ENCODE measurements at regions not wholly inside any gene's neighbourhood (a gene's known extent, or its start where the extent isn't known, plus 50 kb on each side); places are given as distances from the start of the nearest gene placed in this dataset.

GRCh38 chr2:176388861-176389260 is 119.6 kb downstream of the MTX2 start:
- Histone ChIP-seq H3K4me3 (no peak overlapping the region), H3K9me3 (no peaks in the 10 kb centered on the region), H3K27me3 (no peaks in the 10 kb centered on the region), H3K36me3 (no peaks in the 10 kb centered on the region)
- peak; percentile 81 for DNase-seq

- no peak overlapping the region for H3K4me3 ChIP-seq
- H3K9me3 ChIP-seq = no peaks in the 10 kb centered on the region
- DNase-seq = no peak
- H3K36me3 ChIP-seq = no peaks in the 10 kb centered on the region
- H3K27me3 ChIP-seq = no peaks in the 10 kb centered on the region
Measured at GRCh38 chr2:176390276-176391147, 121.3 kb downstream of the MTX2 start.

- Histone ChIP-seq H3K36me3 (no peaks in the 10 kb centered on the region), H3K4me3 (no peak overlapping the region), H3K27me3 (no peaks in the 10 kb centered on the region), H3K9me3 (no peaks in the 10 kb centered on the region)
- no peak for DNase-seq
Measured at GRCh38 chr2:176391148-176391419, 121.8 kb downstream of the MTX2 start.

- peak; percentile 16 for DNase-seq
- no peaks in the 10 kb centered on the region for H3K9me3 ChIP-seq
- H3K4me3 ChIP-seq = no peak overlapping the region
- H3K27me3 ChIP-seq = no peaks in the 10 kb centered on the region
- H3K36me3 ChIP-seq = no peaks in the 10 kb centered on the region
Measured at GRCh38 chr2:176392249-176392648, 123.0 kb downstream of the MTX2 start.

- Histone ChIP-seq H3K4me3 (no peak overlapping the region), H3K27me3 (no peaks in the 10 kb centered on the region), H3K9me3 (no peaks in the 10 kb centered on the region), H3K36me3 (no peaks in the 10 kb centered on the region)
- DNase-seq = no peak
Measured at GRCh38 chr2:176392744-176393414, 123.6 kb downstream of the MTX2 start.

- no peaks in the 10 kb centered on the region for H3K27me3 ChIP-seq
- no peak for DNase-seq
- H3K9me3 ChIP-seq = no peaks in the 10 kb centered on the region
- no peaks in the 10 kb centered on the region for H3K36me3 ChIP-seq
- peak overlapping the region; percentile 38 for H3K4me3 ChIP-seq
Measured at GRCh38 chr2:176395273-176395854, 126.1 kb downstream of the MTX2 start.

DNA sequence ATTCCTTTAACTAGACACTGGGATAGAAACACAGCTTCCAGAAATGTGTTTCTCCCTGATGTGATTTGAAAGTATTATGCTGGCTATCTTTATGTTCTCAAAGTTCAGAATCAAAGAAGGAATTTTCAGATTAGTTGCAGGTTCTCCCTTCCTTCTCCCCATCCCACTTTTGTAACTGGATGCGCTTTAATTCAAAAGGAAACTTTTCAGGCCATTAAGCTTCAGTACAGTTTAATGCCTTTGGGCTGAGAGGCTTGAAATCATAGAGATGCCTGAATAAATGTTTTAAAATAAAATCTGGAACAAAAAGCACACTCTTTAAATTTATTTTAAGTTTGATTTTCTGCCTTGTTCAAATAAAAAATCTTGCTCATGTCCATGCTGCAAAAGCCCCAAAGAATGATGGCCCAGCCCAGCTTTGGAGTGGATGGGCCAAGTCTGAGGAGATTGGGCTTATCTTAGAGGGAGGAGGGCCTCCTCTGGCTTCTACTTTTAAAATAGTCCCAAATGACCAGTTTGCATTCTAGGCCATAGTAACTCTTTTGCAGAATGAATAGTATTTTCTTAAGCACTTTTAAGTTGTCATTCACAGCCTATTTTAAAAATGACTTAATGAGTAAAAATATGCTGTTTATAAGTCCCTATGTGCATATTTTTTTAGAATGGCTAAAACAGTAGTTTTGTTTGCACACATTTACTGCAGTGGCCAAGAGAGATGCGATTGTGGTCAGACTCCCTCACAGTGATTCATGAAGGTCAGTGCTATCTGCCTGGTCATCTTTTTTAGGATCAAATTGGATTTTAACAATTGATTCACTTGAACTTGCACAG is 129.2 kb downstream of the MTX2 start:
- H3K4me3 ChIP-seq = no peak overlapping the region
- no peaks in the 10 kb centered on the region for H3K9me3 ChIP-seq
- DNase-seq = peak; percentile 36
- H3K27me3 ChIP-seq = no peaks in the 10 kb centered on the region
- no peaks in the 10 kb centered on the region for H3K36me3 ChIP-seq

GRCh38 chr2:176399074-176399598 is 129.9 kb downstream of the MTX2 start:
- H3K9me3 ChIP-seq = no peaks in the 10 kb centered on the region

GRCh38 chr2:176405477-176405876 is 136.2 kb downstream of the MTX2 start:
- H3K9me3 ChIP-seq = no peaks in the 10 kb centered on the region
- no peaks in the 10 kb centered on the region for H3K36me3 ChIP-seq
- no peak overlapping the region for H3K4me3 ChIP-seq
- H3K27me3 ChIP-seq = no peaks in the 10 kb centered on the region
- no peak for DNase-seq

More at GRCh38 chr2:176399074-176399598, 129.9 kb downstream of the MTX2 start:
- Histone ChIP-seq H3K36me3 (no peaks in the 10 kb centered on the region), H3K27me3 (no peaks in the 10 kb centered on the region), H3K4me3 (no peak overlapping the region)
- DNase-seq = no peak

GRCh38 chr2:176407706-176408105 is 138.5 kb downstream of the MTX2 start:
- H3K4me3 ChIP-seq = no peak overlapping the region
- H3K27me3 ChIP-seq = no peaks in the 10 kb centered on the region

GRCh38 chr2:176409671-176410070 is 140.4 kb downstream of the MTX2 start:
- Histone ChIP-seq H3K27me3 (no peaks in the 10 kb centered on the region), H3K9me3 (no peaks in the 10 kb centered on the region), H3K4me3 (no peak overlapping the region), H3K36me3 (no peaks in the 10 kb centered on the region)
- no peak for DNase-seq

More at GRCh38 chr2:176407706-176408105, 138.5 kb downstream of the MTX2 start:
- no peaks in the 10 kb centered on the region for H3K9me3 ChIP-seq
- no peak for DNase-seq
- H3K36me3 ChIP-seq = no peaks in the 10 kb centered on the region

GRCh38 chr2:176412136-176412535 is 142.9 kb downstream of the MTX2 start:
- no peaks in the 10 kb centered on the region for H3K36me3 ChIP-seq

GRCh38 chr2:176413786-176414185 is 144.5 kb downstream of the MTX2 start:
- no peaks in the 10 kb centered on the region for H3K9me3 ChIP-seq
- H3K27me3 ChIP-seq = no peaks in the 10 kb centered on the region
- no peak for DNase-seq
- H3K4me3 ChIP-seq = no peak overlapping the region
- H3K36me3 ChIP-seq = no peaks in the 10 kb centered on the region

More at GRCh38 chr2:176412136-176412535, 142.9 kb downstream of the MTX2 start:
- Histone ChIP-seq H3K4me3 (no peak overlapping the region), H3K27me3 (no peaks in the 10 kb centered on the region), H3K9me3 (no peaks in the 10 kb centered on the region)
- DNase-seq = no peak

GRCh38 chr2:176414641-176415040 is 145.4 kb downstream of the MTX2 start:
- Histone ChIP-seq H3K27me3 (no peaks in the 10 kb centered on the region), H3K36me3 (no peaks in the 10 kb centered on the region), H3K4me3 (no peak overlapping the region), H3K9me3 (no peaks in the 10 kb centered on the region)
- DNase-seq = no peak

- DNase-seq = no peak
- H3K4me3 ChIP-seq = no peak overlapping the region
- no peaks in the 10 kb centered on the region for H3K27me3 ChIP-seq
- H3K36me3 ChIP-seq = no peaks in the 10 kb centered on the region
- H3K9me3 ChIP-seq = no peaks in the 10 kb centered on the region
Measured at GRCh38 chr2:176415174-176415895, 146.1 kb downstream of the MTX2 start.

- H3K27me3 ChIP-seq = no peaks in the 10 kb centered on the region
- H3K4me3 ChIP-seq = no peak overlapping the region
- H3K36me3 ChIP-seq = no peaks in the 10 kb centered on the region
- no peaks in the 10 kb centered on the region for H3K9me3 ChIP-seq
- DNase-seq = no peak
Measured at GRCh38 chr2:176415937-176416499, 146.8 kb downstream of the MTX2 start.
